ENCODE measurements at regions not wholly inside any gene's neighbourhood (a gene's known extent, or its start where the extent isn't known, plus 50 kb on each side); places are given as distances from the start of the nearest gene placed in this dataset.

GRCh38 chr16:65540901-65541300 lies 419.0 kb upstream of the CDH11 start:
- TF ChIP-seq CTCF (IDR thresholded peaks at IDR 0.05; ENCODE audit: low read length, missing control alignments), result no peak
- H3K4me3 ChIP-seq (replicated peaks; ENCODE audit: low read depth, low read length), result no peak overlapping the region
- DNase-seq (ENCODE audit: low read depth), result no peak

GRCh38 chr16:65538976-65539375 lies 417.1 kb upstream of the CDH11 start:
- DNase-seq (ENCODE audit: low read depth), result peak; percentile 37
- H3K4me3 ChIP-seq (replicated peaks; ENCODE audit: low read depth, low read length), result no peak overlapping the region
- TF ChIP-seq CTCF (IDR thresholded peaks at IDR 0.05; ENCODE audit: low read length, missing control alignments), result no peak

- no peak for DNase-seq (ENCODE audit: low read depth)
- no peak overlapping the region for H3K4me3 ChIP-seq (replicated peaks; ENCODE audit: low read depth, low read length)
- TF ChIP-seq CTCF (IDR thresholded peaks at IDR 0.05; ENCODE audit: low read length, missing control alignments), result no peak
Observed at GRCh38 chr16:65537336-65537735, 415.5 kb upstream of the CDH11 start.

GRCh38 chr16:65534121-65534528 lies 412.3 kb upstream of the CDH11 start:
- DNase-seq (ENCODE audit: low read depth), result peak; percentile 22
- H3K4me3 ChIP-seq (replicated peaks; ENCODE audit: low read depth, low read length), result no peak overlapping the region
- TF ChIP-seq CTCF (IDR thresholded peaks at IDR 0.05; ENCODE audit: low read length, missing control alignments), result no peak

GRCh38 chr16:65532846-65533245 lies 411.0 kb upstream of the CDH11 start:
- no peak overlapping the region for H3K4me3 ChIP-seq (replicated peaks; ENCODE audit: low read depth, low read length)
- DNase-seq (ENCODE audit: low read depth), result no peak
- no peak for TF ChIP-seq CTCF (IDR thresholded peaks at IDR 0.05; ENCODE audit: low read length, missing control alignments)

- no peak for TF ChIP-seq CTCF (IDR thresholded peaks at IDR 0.05; ENCODE audit: low read length, missing control alignments)
- no peak overlapping the region for H3K4me3 ChIP-seq (replicated peaks; ENCODE audit: low read depth, low read length)
- DNase-seq (ENCODE audit: low read depth), result no peak
Observed at GRCh38 chr16:65532258-65532657, 410.4 kb upstream of the CDH11 start.

- TF ChIP-seq CTCF (IDR thresholded peaks at IDR 0.05; ENCODE audit: low read length, missing control alignments), result no peak
- no peak for DNase-seq (ENCODE audit: low read depth)
- H3K4me3 ChIP-seq (replicated peaks; ENCODE audit: low read depth, low read length), result no peak overlapping the region
Observed at GRCh38 chr16:65531475-65531874, 409.6 kb upstream of the CDH11 start.
